MM.1S (cell line): ENCODE measurements at regions not wholly inside any gene's neighbourhood (a gene's known extent, or its start where the extent isn't known, plus 50 kb on each side); places are given as distances from the start of the nearest gene placed in this dataset.

Experiments used
- DNase-seq: peaks from one replicate; pipeline ENCODE4 v3.0.0-alpha.2; 2015
- H2AFZ ChIP-seq: fragments of 300-600 bp; sonication (generic); 2 replicates; pipeline ENCODE4 v1.6.0; 2016; ENCODE audit warnings: antibody characterized with exemption, low read length
- H3F3A ChIP-seq: fragments of 300-600 bp; sonication (generic); 2 replicates; pipeline ENCODE4 v1.6.1; 2016; ENCODE audit warnings: mild to moderate bottlenecking, antibody characterized with exemption, low read length, moderate library complexity, mixed read lengths; ENCODE audit not compliant: insufficient read depth
- H3K27ac ChIP-seq: fragments of 300-600 bp; sonication (generic); 2 replicates; pipeline ENCODE4 v1.5.1; 2016; ENCODE audit warnings: mild to moderate bottlenecking, low read length
- H3K27me3 ChIP-seq: fragments of 300-600 bp; sonication (generic); replicated peaks from 2 replicates; pipeline ENCODE4 v1.6.0; 2016; ENCODE audit warnings: low read length; ENCODE audit not compliant: insufficient read depth
- H3K36me3 ChIP-seq: fragments of 300-600 bp; sonication (generic); replicated peaks from 2 replicates; pipeline ENCODE4 v1.6.1; 2016; ENCODE audit warnings: mild to moderate bottlenecking, low read length, mixed read lengths; ENCODE audit not compliant: insufficient read depth
- H3K4me1 ChIP-seq: fragments of 300-600 bp; sonication (generic); 2 replicates; pipeline ENCODE4 v1.6.1; 2016; ENCODE audit warnings: low read length, mixed read lengths
- H3K4me2 ChIP-seq: fragments of 300-600 bp; sonication (generic); 2 replicates; pipeline ENCODE4 v1.6.0; 2016; ENCODE audit warnings: low read depth, low read length
- H3K4me3 ChIP-seq: fragments of 300-600 bp; sonication (generic); 2 replicates; pipeline ENCODE4 v1.5.1; 2016; ENCODE audit warnings: low read length, mixed read lengths
- H3K79me2 ChIP-seq: fragments of 300-600 bp; sonication (generic); 2 replicates; pipeline ENCODE4 v1.6.1; 2016; ENCODE audit warnings: mixed run types, low read length, mixed read lengths
- H3K9ac ChIP-seq: fragments of 300-600 bp; sonication (generic); 2 replicates; pipeline ENCODE4 v1.6.1; 2016; ENCODE audit warnings: low read length, mixed read lengths
- H3K9me2 ChIP-seq: fragments of 300-600 bp; sonication (generic); replicated peaks from 2 replicates; pipeline ENCODE4 v1.6.1; 2016; ENCODE audit warnings: mild to moderate bottlenecking, low read length, mixed read lengths; ENCODE audit not compliant: insufficient read depth
- H3K9me3 ChIP-seq: fragments of 300-600 bp; sonication (generic); replicated peaks from 2 replicates; pipeline ENCODE4 v1.6.1; 2016; ENCODE audit warnings: mild to moderate bottlenecking, low read length, mixed read lengths; ENCODE audit not compliant: insufficient read depth
- H4K20me1 ChIP-seq: fragments of 300-600 bp; sonication (generic); 2 replicates; pipeline ENCODE4 v1.6.1; 2016; ENCODE audit warnings: mild to moderate bottlenecking, low read length, moderate library complexity, mixed read lengths; ENCODE audit not compliant: insufficient read depth
- CTCF ChIP-seq: fragments of 300-600 bp; sonication (generic); IDR thresholded peaks from 2 replicates; pipeline ENCODE4 v1.5.1; 2016; ENCODE audit warnings: antibody characterized with exemption, low read length, mixed read lengths
- EZH2 ChIP-seq: fragments of 300-600 bp; sonication (generic); optimal IDR thresholded peaks from 2 replicates; pipeline ENCODE3; 2017; ENCODE audit warnings: low read depth, mild to moderate bottlenecking, antibody characterized with exemption, low read length, mixed read lengths
- EZH2phosphoT487 ChIP-seq: fragments of 300-600 bp; sonication (generic); IDR thresholded peaks from 2 replicates; pipeline ENCODE4 v1.6.1; 2018; ENCODE audit warnings: antibody characterized with exemption, low read length

GRCh38 chr20:20941468-20941889, 164.7 kb downstream of the LINC00237 start:
- DNase-seq, result no peak
- Histone ChIP-seq H2AFZ (no peak overlapping the region), H4K20me1 (no peaks in the 10 kb centered on the region), H3K9me3 (no peaks in the 10 kb centered on the region), H3K9me2 (no peaks in the 10 kb centered on the region), H3F3A (no peaks in the 10 kb centered on the region), H3K27me3 (no peaks in the 10 kb centered on the region), H3K27ac (no peak overlapping the region), H3K36me3 (no peaks in the 10 kb centered on the region), H3K4me2 (no peak overlapping the region), H3K9ac (no peak overlapping the region), H3K4me1 (no peaks in the 10 kb centered on the region), H3K79me2 (no peaks in the 10 kb centered on the region), H3K4me3 (no peak overlapping the region)
- TF ChIP-seq EZH2 (no peak), CTCF (no peak), EZH2phosphoT487 (no peak)

GRCh38 chr20:20939006-20939405, 167.2 kb downstream of the LINC00237 start:
- Histone ChIP-seq H3F3A (no peaks in the 10 kb centered on the region), H3K4me3 (no peak overlapping the region)
- TF ChIP-seq EZH2phosphoT487 (no peak), EZH2 (no peak)

GRCh38 chr20:20938599-20938998, 167.6 kb downstream of the LINC00237 start:
- TF ChIP-seq EZH2phosphoT487, result no peak
- no peak for TF ChIP-seq EZH2
- TF ChIP-seq CTCF, result no peak
- no peaks in the 10 kb centered on the region for H3F3A ChIP-seq
- H3K4me2 ChIP-seq, result no peak overlapping the region
- H2AFZ ChIP-seq, result no peak overlapping the region
- H3K9me2 ChIP-seq, result no peaks in the 10 kb centered on the region
- H4K20me1 ChIP-seq, result no peaks in the 10 kb centered on the region
- no peaks in the 10 kb centered on the region for H3K9me3 ChIP-seq
- no peak for DNase-seq
- H3K79me2 ChIP-seq, result no peaks in the 10 kb centered on the region
- no peak overlapping the region for H3K4me3 ChIP-seq
- no peak overlapping the region for H3K27ac ChIP-seq
- H3K9ac ChIP-seq, result no peak overlapping the region
- H3K36me3 ChIP-seq, result no peaks in the 10 kb centered on the region
- H3K27me3 ChIP-seq, result no peaks in the 10 kb centered on the region
- H3K4me1 ChIP-seq, result no peaks in the 10 kb centered on the region

More at GRCh38 chr20:20939006-20939405, 167.2 kb downstream of the LINC00237 start:
- Histone ChIP-seq H3K27me3 (no peaks in the 10 kb centered on the region), H3K79me2 (no peaks in the 10 kb centered on the region), H3K27ac (no peak overlapping the region), H2AFZ (no peak overlapping the region), H4K20me1 (no peaks in the 10 kb centered on the region), H3K4me1 (no peaks in the 10 kb centered on the region), H3K4me2 (no peak overlapping the region), H3K9me3 (no peaks in the 10 kb centered on the region), H3K9ac (no peak overlapping the region), H3K36me3 (no peaks in the 10 kb centered on the region), H3K9me2 (no peaks in the 10 kb centered on the region)
- DNase-seq, result no peak

- Histone ChIP-seq H3K27me3 (no peaks in the 10 kb centered on the region), H3K9me2 (no peaks in the 10 kb centered on the region), H2AFZ (no peak overlapping the region), H3F3A (no peaks in the 10 kb centered on the region), H3K79me2 (no peaks in the 10 kb centered on the region), H4K20me1 (no peaks in the 10 kb centered on the region), H3K27ac (no peak overlapping the region), H3K4me3 (no peak overlapping the region), H3K4me1 (no peaks in the 10 kb centered on the region), H3K9me3 (no peaks in the 10 kb centered on the region), H3K9ac (no peak overlapping the region), H3K4me2 (no peak overlapping the region), H3K36me3 (no peaks in the 10 kb centered on the region)
- TF ChIP-seq CTCF, result no peak
- TF ChIP-seq EZH2phosphoT487, result no peak
- TF ChIP-seq EZH2, result no peak
- no peak for DNase-seq
Measured at GRCh38 chr20:20938131-20938530, 168.0 kb downstream of the LINC00237 start.
